ENCODE measurements at regions not wholly inside any gene's neighbourhood (a gene's known extent, or its start where the extent isn't known, plus 50 kb on each side); places are given as distances from the start of the nearest gene placed in this dataset.

- TF ChIP-seq CTCF (IDR thresholded peaks at IDR 0.05; ENCODE audit: borderline replicate concordance, insufficient read depth, low read depth, low read length): no peak
- H3K4me3 ChIP-seq (ENCODE audit: low read depth, low read length): no peak overlapping the region
Observed at GRCh38 chr22:22130953-22131608, 113.5 kb upstream of the VPREB1 start.

GRCh38 chr22:22129387-22129786 is 115.2 kb upstream of the VPREB1 start:
- H3K4me3 ChIP-seq (ENCODE audit: low read depth, low read length): no peak overlapping the region
- no peak for TF ChIP-seq CTCF (IDR thresholded peaks at IDR 0.05; ENCODE audit: borderline replicate concordance, insufficient read depth, low read depth, low read length)

GRCh38 chr22:22128440-22128839 is 116.1 kb upstream of the VPREB1 start:
- no peak for TF ChIP-seq CTCF (IDR thresholded peaks at IDR 0.05; ENCODE audit: borderline replicate concordance, insufficient read depth, low read depth, low read length)

GRCh38 chr22:22127100-22127499 is 117.5 kb upstream of the VPREB1 start:
- TF ChIP-seq CTCF (IDR thresholded peaks at IDR 0.05; ENCODE audit: borderline replicate concordance, insufficient read depth, low read depth, low read length): no peak
- H3K4me3 ChIP-seq (ENCODE audit: low read depth, low read length): no peak overlapping the region

More at GRCh38 chr22:22128440-22128839, 116.1 kb upstream of the VPREB1 start:
- H3K4me3 ChIP-seq (ENCODE audit: low read depth, low read length): no peak overlapping the region

GRCh38 chr22:22125579-22126468 is 118.8 kb upstream of the VPREB1 start:
- no peak overlapping the region for H3K4me3 ChIP-seq (ENCODE audit: low read depth, low read length)
- TF ChIP-seq CTCF (IDR thresholded peaks at IDR 0.05; ENCODE audit: borderline replicate concordance, insufficient read depth, low read depth, low read length): no peak

- no peak for TF ChIP-seq CTCF (IDR thresholded peaks at IDR 0.05; ENCODE audit: borderline replicate concordance, insufficient read depth, low read depth, low read length)
- H3K4me3 ChIP-seq (ENCODE audit: low read depth, low read length): no peak overlapping the region
Observed at GRCh38 chr22:22125028-22125578, 119.5 kb upstream of the VPREB1 start.

Measured in GM12875 (cell line).